K562 (cell line): ENCODE measurements at regions not wholly inside any gene's neighbourhood (a gene's known extent, or its start where the extent isn't known, plus 50 kb on each side); places are given as distances from the start of the nearest gene placed in this dataset.

Source experiments
- ARID3A ChIP-seq: IDR thresholded peaks from 2 replicates; pipeline ENCODE4 v1.6.1; 2012; ENCODE audit warnings: low read depth, low read length, improper control_type of control experiment, borderline replicate concordance
- POLR2AphosphoS5 ChIP-seq: IDR thresholded peaks from 2 replicates; pipeline ENCODE4 v1.6.1; 2011; ENCODE audit warnings: mild to moderate bottlenecking, low read depth, low read length, moderate library complexity; ENCODE audit not compliant: control insufficient read depth, insufficient read depth

GRCh38 chr2:144982481-144982880, 462.6 kb upstream of the ZEB2 start:
- no peak for TF ChIP-seq POLR2AphosphoS5
- no peak for TF ChIP-seq ARID3A
